ENCODE measurements at regions not wholly inside any gene's neighbourhood (a gene's known extent, or its start where the extent isn't known, plus 50 kb on each side); places are given as distances from the start of the nearest gene placed in this dataset.
"Not testable (repeated sequence)": the region's sequence is repeated elsewhere in the genome, so short reads cannot be mapped to it uniquely, and the experiment has no call there.

- no peak for DNase-seq
Measured at GRCh38 chr7:23887660-23888059, 177.6 kb downstream of the STK31 start.

DNA sequence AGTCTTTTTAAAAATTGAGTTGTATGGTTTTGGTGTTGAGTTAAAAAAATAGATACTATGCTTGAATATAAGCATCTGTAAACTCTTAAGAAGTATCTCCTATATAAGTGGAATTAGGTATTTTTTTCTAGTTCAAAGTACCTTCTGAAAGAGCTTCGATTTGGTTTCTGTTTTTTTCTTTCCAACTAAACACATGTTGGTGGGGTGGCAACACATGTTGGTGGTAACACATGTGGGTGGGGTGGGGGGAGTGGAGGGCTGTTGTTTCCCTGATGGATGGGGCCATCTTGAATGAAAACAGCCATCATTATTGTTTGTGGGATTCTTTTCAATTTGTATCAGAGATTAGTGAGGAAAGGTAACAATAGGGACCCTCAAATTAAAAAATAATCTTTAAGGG is 178.9 kb downstream of the STK31 start:
- DNase-seq = no peak

DNA sequence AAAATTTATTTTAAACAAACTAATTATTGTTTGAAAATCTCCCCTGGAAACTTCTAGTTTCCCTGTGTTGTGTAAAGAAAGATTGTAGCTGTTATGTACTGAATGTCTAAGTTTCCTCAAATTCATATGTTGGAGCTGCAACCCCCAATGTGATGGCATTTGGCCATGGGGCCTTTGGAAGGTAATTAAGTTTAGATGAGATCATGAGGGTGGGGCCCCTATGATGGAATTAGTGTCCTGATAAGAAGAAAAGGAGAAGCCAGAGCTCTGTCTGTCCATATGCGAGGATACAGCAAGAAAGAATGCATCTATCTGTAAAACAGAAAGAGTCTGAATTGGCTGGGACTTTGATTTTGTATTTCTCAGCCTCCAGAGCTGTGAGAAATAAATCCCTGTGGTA is 179.5 kb downstream of the STK31 start:
- DNase-seq = no peak

DNA sequence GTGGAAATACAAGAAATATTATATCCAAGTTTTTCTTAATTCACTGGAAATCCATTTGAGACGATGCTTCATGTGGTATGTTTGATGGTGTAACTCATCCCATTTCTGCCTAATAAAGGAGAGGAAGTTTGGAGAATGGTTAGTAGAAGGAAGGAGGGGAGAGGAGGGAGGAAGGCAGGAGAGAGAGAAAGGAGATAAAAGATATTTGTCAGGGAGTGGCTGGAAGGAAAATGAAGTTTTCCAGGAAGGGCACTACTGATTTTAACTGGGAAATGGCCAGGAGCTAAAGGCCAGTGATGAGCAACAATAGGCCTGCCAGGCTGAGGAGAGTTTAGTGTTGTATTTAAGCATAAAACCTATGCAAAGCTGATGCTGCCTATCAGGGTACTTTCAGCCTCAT is 182.0 kb downstream of the STK31 start:
- DNase-seq = no peak

- DNase-seq = no peak
Measured at GRCh38 chr7:23893176-23893941, 183.3 kb downstream of the STK31 start.

GRCh38 chr7:23893942-23894891 is 184.2 kb downstream of the STK31 start:
- DNase-seq = no peak

GRCh38 chr7:23894892-23895569 is 185.0 kb downstream of the STK31 start:
- no peak for DNase-seq

DNA sequence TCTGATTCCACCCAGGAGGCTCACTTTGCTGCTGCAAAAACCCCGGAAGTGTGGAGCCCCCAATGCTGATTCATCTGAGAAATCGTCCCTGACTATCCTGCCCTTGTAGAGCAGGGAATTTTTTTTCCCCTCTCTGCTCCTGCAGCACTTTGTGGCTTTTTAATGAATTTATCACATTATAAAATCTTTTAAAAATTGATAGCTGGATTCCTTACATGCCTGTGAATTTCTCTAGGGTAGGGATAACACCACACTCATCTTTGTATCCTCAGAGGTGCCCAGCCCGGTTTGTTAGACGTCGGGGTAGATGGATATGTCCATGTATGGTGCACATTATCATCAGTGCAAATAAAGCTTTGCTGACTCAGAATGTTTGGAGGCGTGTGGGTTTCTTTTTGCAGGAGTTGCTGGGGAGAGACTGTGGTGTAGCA is 185.7 kb downstream of the STK31 start:
- DNase-seq = no peak

- DNase-seq = no peak
Measured at GRCh38 chr7:23898619-23899018, 188.6 kb downstream of the STK31 start.

DNA sequence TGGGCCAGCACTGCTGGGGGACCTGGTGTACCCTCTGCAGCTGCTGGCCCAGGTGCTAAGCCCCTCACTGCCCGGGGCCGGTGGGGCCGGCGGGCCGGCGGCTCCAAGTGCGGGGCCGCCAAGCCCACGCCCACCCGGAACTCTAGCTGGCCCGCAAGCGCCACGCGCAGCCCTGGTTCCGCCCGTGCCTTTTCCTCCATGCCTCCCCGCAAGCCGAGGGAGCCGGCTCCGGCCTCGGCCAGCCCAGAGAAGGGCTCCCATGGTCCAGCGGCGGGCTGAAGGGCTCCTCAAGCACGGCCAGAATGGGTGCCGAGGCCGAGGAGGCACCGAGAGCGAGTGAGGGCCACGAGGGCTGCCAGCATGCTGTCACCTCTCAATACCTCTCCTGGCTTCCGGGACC is 194.9 kb downstream of the STK31 start:
- DNase-seq = not testable (repeated sequence)

DNA sequence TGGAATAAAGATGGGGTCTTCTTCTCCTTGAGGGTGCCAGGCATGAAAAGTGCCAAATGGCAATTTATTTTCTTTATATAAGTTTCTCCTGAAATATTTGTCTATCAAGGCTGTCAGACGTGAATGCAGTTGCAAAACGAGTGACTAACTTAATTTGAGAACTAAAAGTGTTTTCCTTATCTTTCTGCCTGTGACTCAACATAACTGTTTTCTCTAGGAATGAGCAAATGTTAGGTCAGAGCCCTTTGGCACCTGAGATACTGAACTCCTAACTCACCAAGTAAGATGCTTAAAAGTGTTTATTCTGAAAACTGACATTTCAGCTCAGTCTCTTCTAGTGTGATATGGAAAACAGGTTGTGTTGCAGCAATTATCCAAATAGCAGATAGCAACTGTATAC is 197.0 kb downstream of the STK31 start:
- DNase-seq = no peak

DNA sequence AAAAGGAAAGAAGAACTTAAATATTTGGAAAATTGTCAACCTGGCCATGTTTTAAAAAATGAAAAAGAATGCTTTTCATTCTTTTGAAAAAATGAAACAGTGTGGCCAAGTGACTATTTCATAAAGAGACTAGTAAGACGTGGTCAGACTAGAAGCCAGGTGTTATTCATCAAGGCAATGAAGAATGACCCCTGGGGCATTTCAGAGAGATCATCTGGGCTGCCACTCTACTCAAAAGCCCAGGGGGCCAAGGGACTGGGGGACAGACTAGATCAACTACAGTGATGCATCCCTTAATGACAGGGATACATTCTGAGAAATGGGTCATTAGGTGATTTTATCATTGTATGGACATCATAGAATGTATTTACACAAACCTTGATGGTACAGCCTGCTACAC is 199.4 kb downstream of the STK31 start:
- no peak for DNase-seq

DNA sequence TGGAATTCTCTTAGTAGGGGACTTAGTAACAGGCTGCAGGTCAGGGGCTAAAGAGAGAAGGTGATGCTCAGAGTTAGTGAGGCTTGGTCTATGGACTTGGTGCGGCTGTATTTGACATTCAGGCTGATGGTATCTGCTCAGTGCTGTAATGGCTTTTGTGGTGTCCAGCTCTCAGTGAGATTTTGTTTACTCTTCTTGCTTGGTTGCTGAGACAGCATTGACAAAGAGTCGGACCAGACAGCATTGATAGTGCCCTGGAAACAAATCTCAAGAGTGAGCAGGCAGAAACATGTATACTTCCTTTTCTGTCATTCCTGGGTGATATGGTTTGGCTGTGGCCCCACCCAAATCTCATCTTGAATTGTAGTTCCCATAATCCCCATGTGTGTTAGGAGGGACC is 202.0 kb downstream of the STK31 start:
- DNase-seq = no peak

DNA sequence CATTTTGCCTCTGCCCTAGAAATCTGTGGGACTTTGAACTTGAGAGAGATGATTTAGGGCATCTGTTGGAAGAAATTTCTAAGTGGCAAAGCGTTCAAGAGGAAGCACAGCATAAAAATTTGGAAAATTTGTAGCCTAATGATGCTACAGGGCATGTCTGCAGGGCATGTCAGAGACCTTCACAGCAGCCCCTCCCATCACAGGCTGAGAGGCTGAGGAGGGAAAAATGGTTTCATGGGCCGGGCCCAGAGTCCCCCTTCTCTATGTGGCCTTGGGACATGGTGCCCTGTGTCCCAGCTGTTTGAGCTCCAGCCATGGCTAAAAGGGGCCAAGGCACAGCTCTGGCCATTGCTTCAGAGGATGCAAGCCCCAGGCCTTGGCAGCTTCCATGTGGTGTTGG is 203.0 kb downstream of the STK31 start:
- no peak for DNase-seq

DNA sequence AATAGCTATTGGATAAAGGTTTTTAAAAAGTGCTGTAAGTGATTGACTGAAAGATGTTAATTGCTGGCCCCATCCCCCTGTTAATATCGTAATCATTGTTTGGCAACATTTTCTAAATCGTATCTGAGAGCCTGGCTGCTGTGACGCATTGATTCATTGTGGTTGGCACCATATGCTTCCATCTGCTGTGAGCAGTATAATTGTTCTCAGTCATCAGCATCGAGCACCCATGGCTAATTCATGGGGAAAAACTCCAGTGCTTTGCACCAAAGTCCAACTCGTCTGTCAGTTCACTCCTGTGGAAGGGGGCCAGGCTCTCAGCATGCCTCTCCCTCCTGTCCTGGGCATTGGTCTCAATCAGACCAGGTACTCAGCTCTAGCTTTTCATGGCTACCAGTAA is 205.2 kb downstream of the STK31 start:
- DNase-seq = no peak

DNA sequence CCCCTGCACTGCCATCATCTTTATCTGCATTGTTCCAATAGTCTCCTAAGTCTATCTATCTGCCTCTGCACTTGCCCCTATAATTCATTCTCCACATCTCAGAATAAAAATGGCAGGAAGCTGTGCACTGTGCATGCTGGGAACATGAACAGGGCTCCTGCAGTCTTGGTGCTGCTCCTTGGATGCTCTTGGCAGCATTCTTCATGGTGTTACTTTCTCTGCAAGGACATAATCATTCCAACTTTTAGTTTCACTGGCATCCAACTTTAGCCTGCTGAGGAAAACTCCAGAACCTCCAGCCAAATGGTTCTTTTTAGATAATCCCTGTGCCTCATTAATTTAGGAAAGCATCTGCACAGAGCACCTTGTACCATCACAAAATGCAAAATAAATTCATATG is 208.3 kb downstream of the STK31 start:
- no peak for DNase-seq

- peak; percentile 40 for DNase-seq
Measured at GRCh38 chr7:23918856-23919255, 208.8 kb downstream of the STK31 start.

DNA sequence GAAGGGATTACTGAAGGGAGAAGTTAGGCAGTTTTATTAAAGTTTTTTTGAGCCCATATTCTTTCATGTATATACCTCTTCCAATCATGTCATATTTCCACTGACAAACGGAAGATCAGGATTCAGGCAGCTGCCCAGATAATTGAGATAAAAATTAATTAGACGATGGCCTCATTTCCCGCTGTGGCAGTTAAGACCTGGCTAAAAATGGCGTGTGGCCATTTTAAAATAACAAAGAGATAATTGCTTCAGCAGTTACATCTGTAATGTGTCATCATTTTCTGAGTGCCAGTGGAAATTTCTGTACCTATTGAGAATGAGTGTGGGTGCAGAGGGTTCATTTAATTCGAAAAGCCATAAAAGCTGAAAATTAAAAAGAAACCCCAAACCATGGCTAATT is 215.1 kb downstream of the STK31 start:
- DNase-seq = no peak

DNA sequence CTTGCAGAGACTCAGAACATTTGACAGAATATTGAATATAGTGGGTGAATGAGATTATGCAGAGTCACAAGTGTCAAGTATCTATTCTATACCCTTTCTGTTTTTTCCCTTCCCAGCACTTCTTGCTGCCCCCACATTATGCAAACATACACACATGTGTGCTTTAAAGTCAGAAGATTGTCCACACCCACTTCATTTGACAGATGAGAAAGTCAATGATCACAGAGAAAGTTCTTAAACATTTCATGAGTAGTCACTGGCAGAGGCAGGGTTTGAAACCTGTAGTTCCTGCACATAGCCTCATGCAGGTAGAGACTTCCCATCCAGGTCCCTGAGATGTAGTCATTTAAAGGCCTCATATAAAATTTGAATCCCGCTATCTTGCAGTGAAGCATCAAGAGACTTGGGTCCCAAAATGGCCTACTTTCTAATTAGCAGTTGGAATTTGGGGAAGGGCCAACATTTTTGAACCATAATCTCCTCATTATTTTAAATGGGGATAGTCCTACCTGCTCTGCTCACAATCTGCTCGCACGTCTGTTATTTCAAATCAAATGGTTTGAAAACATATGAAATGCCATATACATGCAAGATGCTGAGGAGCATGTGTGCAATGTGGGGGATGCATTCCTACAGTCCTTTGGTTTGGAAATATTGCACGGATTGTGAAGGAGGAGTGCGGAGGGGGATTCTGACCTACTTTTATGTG is 217.8 kb downstream of the STK31 start:
- no peak for DNase-seq

DNA sequence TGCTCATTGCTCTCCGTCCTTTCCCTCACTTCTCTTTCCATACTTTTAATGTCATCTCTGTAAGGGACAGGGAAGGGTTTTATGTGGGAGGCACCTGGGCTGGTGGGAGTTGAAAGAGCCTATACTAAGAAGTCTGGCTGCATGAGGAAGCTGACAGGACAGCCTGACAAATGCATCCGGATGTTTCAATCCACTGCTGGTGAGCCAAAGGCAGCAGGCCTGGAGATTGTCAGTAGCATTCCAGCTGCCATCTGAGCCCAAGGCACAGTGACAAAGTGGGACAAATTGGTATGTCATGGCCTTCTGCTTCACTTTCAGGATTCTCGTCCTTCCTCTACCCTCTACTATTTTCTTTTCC is 218.4 kb downstream of the STK31 start:
- DNase-seq = no peak

GRCh38 chr7:23930312-23930711 is 220.3 kb downstream of the STK31 start:
- no peak for DNase-seq

- no peak for DNase-seq
Measured at GRCh38 chr7:23931633-23932032, 221.6 kb downstream of the STK31 start.

- DNase-seq = no peak
Measured at GRCh38 chr7:23938215-23938614, 228.2 kb downstream of the STK31 start.
